GM18909 (cell line): ENCODE measurements at regions not wholly inside any gene's neighbourhood (a gene's known extent, or its start where the extent isn't known, plus 50 kb on each side); places are given as distances from the start of the nearest gene placed in this dataset.
"Not testable (repeated sequence)": the region's sequence is repeated elsewhere in the genome, so short reads cannot be mapped to it uniquely, and the experiment has no call there.

Experiments
- ATAC-seq: cut with Tn5 transposase; IDR thresholded peaks from one replicate; pipeline ENCODE4 v1.9.1; 2021; ENCODE audit warnings: mild to moderate bottlenecking; ENCODE audit not compliant: unreplicated experiment, poor library complexity

GRCh38 chr22:34526681-34527080 is 539.3 kb upstream of the ISX start:
- ATAC-seq = no peak

GRCh38 chr22:34534101-34534500 is 531.9 kb upstream of the ISX start:
- no peak for ATAC-seq

GRCh38 chr22:34567367-34567766 is 498.6 kb upstream of the ISX start:
- no peak for ATAC-seq

GRCh38 chr22:34570408-34570807 is 495.6 kb upstream of the ISX start:
- no peak for ATAC-seq

- ATAC-seq = no peak
Measured at GRCh38 chr22:34579519-34579918, 486.4 kb upstream of the ISX start.

- no peak for ATAC-seq
Measured at GRCh38 chr22:34587357-34588356, 478.3 kb upstream of the ISX start.

- ATAC-seq = no peak
Measured at GRCh38 chr22:34588871-34589545, 476.9 kb upstream of the ISX start.

GRCh38 chr22:34592123-34592740 is 473.7 kb upstream of the ISX start:
- ATAC-seq = no peak

GRCh38 chr22:34599567-34599966 is 466.4 kb upstream of the ISX start:
- ATAC-seq = no peak

GRCh38 chr22:34604312-34604711 is 461.6 kb upstream of the ISX start:
- ATAC-seq = no peak

- no peak for ATAC-seq
Measured at GRCh38 chr22:34608106-34608505, 457.9 kb upstream of the ISX start.

GRCh38 chr22:34608540-34609115 is 457.3 kb upstream of the ISX start:
- ATAC-seq = no peak

GRCh38 chr22:34609646-34610045 is 456.3 kb upstream of the ISX start:
- ATAC-seq = no peak

GRCh38 chr22:34620161-34620560 is 445.8 kb upstream of the ISX start:
- no peak for ATAC-seq

GRCh38 chr22:34620832-34621231 is 445.1 kb upstream of the ISX start:
- ATAC-seq = no peak

- no peak for ATAC-seq
Measured at GRCh38 chr22:34622602-34623001, 443.4 kb upstream of the ISX start.

GRCh38 chr22:34623580-34623979 is 442.4 kb upstream of the ISX start:
- ATAC-seq = no peak

GRCh38 chr22:34625892-34626291 is 440.1 kb upstream of the ISX start:
- not testable (repeated sequence) for ATAC-seq

GRCh38 chr22:34638128-34638527 is 427.8 kb upstream of the ISX start:
- ATAC-seq = no peak

- ATAC-seq = no peak
Measured at GRCh38 chr22:34639911-34640310, 426.0 kb upstream of the ISX start.

GRCh38 chr22:34645375-34645774 is 420.6 kb upstream of the ISX start:
- ATAC-seq = no peak
